Parathyroid adenoma (tissue), 2 donors: ENCODE measurements at regions not wholly inside any gene's neighbourhood (a gene's known extent, or its start where the extent isn't known, plus 50 kb on each side); places are given as distances from the start of the nearest gene placed in this dataset.

Experiments
- H2AFZ ChIP-seq: fragments of 300-600 bp; sonication (generic); one replicate; pipeline ENCODE4 v1.7.0; 2017; ENCODE audit warnings: antibody characterized with exemption, mild to moderate bottlenecking
- H3K27ac ChIP-seq: fragments of 300-600 bp; sonication (generic); one replicate; pipeline ENCODE4 v1.7.0; 2017
- H3K27me3 ChIP-seq: fragments of 300-600 bp; sonication (generic); one replicate; pipeline ENCODE4 v1.7.0; 2017; ENCODE audit warnings: low read length; ENCODE audit not compliant: control insufficient read depth, insufficient read depth
- H3K36me3 ChIP-seq: fragments of 300-600 bp; sonication (generic); one replicate; pipeline ENCODE4 v1.7.0; 2017; ENCODE audit warnings: low read length; ENCODE audit not compliant: control insufficient read depth, insufficient read depth
- H3K4me1 ChIP-seq: fragments of 300-600 bp; sonication (generic); one replicate; pipeline ENCODE4 v1.7.0; 2017; ENCODE audit warnings: control low read depth
- H3K4me2 ChIP-seq: fragments of 300-600 bp; sonication (generic); one replicate; pipeline ENCODE4 v1.7.0; 2017; ENCODE audit warnings: low read length
- H3K4me3 ChIP-seq: fragments of 300-600 bp; sonication (generic); one replicate; pipeline ENCODE4 v1.7.0; 2017; ENCODE audit warnings: low read depth, low read length
- H3K79me2 ChIP-seq: fragments of 300-600 bp; sonication (generic); one replicate; pipeline ENCODE4 v1.7.0; 2017; ENCODE audit warnings: control low read depth
- H3K9ac ChIP-seq: fragments of 300-600 bp; sonication (generic); one replicate; pipeline ENCODE4 v1.7.0; 2017; ENCODE audit warnings: mild to moderate bottlenecking
- H3K9me3 ChIP-seq: fragments of 300-600 bp; sonication (generic); one replicate; pipeline ENCODE4 v1.7.0; 2017; ENCODE audit warnings: low read length; ENCODE audit not compliant: control insufficient read depth
- TF ChIP-seq, protein P1 (sequence below): fragments of 300-600 bp; sonication (generic); IDR thresholded peaks from one replicate; pipeline ENCODE4 v1.7.0; 2017; ENCODE audit warnings: antibody characterized with exemption, mild to moderate bottlenecking
- donor health status: primary hyperparathyroidism.

DNA sequence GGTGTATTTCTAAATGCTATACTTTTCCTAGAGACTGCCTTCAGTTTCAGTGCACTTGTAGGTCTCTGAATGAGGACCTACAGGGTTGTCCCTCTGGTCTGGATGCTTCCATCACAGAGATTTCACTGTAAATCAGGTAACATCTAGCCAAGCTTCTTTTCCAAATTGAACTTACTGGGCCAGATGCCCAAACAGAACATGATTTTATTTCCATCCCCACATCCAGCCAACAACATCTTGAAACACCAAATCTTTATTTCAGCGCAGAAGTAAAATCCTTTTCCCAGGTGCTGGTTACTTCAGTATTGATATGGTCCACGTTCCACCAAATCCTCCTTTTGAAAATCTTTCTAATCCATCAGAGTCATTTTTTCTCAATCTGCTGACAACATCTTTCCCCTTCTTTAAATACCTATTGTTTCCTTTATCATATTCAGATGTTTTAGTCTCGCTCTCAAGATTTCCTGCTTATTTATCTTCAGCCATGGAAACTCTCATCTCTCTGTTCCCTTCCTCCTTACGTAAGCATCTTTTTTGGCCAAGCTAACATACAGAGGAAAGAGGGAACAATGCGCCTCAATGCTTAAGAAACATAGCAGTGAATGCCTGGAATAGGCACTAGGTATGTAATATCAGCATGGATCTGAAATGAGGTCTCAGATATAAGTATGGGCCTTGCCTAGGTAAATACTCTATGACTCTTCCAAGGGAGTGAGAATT is 201.2 kb upstream of the MTNR1B start:
- no peak overlapping the region for H3K9ac ChIP-seq
- no peak overlapping the region for H3K27ac ChIP-seq
- H3K9me3 ChIP-seq = no peaks in the 10 kb centered on the region
- TF ChIP-seq, protein P1, sequence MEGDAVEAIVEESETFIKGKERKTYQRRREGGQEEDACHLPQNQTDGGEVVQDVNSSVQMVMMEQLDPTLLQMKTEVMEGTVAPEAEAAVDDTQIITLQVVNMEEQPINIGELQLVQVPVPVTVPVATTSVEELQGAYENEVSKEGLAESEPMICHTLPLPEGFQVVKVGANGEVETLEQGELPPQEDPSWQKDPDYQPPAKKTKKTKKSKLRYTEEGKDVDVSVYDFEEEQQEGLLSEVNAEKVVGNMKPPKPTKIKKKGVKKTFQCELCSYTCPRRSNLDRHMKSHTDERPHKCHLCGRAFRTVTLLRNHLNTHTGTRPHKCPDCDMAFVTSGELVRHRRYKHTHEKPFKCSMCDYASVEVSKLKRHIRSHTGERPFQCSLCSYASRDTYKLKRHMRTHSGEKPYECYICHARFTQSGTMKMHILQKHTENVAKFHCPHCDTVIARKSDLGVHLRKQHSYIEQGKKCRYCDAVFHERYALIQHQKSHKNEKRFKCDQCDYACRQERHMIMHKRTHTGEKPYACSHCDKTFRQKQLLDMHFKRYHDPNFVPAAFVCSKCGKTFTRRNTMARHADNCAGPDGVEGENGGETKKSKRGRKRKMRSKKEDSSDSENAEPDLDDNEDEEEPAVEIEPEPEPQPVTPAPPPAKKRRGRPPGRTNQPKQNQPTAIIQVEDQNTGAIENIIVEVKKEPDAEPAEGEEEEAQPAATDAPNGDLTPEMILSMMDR = no peak
- H2AFZ ChIP-seq = no peak overlapping the region
- H3K79me2 ChIP-seq = no peaks in the 10 kb centered on the region
- no peaks in the 10 kb centered on the region for H3K4me1 ChIP-seq
- H3K27me3 ChIP-seq = no peaks in the 10 kb centered on the region
- H3K4me2 ChIP-seq = no peak overlapping the region
- no peaks in the 10 kb centered on the region for H3K36me3 ChIP-seq
- H3K4me3 ChIP-seq = no peak overlapping the region

DNA sequence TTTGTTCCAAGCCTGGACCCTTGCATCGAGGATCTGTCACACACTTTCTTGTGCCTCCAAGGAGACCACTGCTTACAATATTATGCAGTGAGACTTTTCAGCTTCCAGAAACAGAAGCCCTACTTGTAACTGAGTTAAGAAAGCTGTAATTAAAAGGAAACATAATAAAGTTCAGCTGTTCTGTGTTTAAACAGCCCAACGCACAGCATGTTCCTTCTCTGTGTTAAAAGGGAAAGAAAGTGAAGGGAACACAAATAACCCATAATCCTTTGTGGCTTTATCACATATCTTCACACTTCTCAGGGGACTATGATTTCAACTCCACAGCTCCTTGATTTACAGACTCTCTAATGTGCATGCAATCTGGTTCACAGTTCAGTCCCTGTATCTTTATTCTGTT is 200.3 kb upstream of the MTNR1B start:
- Histone ChIP-seq H3K9ac (no peak overlapping the region), H3K4me3 (no peak overlapping the region), H3K36me3 (no peaks in the 10 kb centered on the region), H3K79me2 (no peaks in the 10 kb centered on the region), H3K4me2 (no peak overlapping the region), H2AFZ (no peak overlapping the region), H3K4me1 (no peaks in the 10 kb centered on the region), H3K9me3 (no peaks in the 10 kb centered on the region), H3K27me3 (no peaks in the 10 kb centered on the region), H3K27ac (no peak overlapping the region)
- TF ChIP-seq, protein P1 = no peak

DNA sequence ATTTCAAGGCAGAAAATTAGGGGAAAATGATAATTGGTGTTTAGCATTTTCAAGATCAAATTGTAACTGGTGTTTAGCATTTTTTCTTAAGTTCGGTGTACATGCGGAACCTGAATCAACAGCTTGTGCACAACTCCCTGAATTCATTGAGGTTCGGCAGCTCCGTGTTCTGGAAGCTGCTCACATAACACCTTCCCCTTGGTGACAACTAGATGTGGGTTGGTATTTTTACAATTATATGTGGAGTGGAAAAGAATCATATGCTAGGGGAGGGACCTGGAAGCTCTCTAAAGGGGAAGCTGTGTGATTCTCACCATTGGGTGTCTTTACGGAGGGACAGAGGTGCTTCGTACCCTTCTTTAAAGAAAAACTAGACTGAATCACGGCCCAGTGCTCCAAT is 199.0 kb upstream of the MTNR1B start:
- Histone ChIP-seq H3K4me2 (no peak overlapping the region), H3K27me3 (no peaks in the 10 kb centered on the region), H3K9me3 (no peaks in the 10 kb centered on the region), H3K36me3 (no peaks in the 10 kb centered on the region), H3K4me1 (no peaks in the 10 kb centered on the region), H3K4me3 (no peak overlapping the region), H2AFZ (no peak overlapping the region), H3K27ac (no peak overlapping the region), H3K79me2 (no peaks in the 10 kb centered on the region), H3K9ac (no peak overlapping the region)
- TF ChIP-seq, protein P1 = no peak

DNA sequence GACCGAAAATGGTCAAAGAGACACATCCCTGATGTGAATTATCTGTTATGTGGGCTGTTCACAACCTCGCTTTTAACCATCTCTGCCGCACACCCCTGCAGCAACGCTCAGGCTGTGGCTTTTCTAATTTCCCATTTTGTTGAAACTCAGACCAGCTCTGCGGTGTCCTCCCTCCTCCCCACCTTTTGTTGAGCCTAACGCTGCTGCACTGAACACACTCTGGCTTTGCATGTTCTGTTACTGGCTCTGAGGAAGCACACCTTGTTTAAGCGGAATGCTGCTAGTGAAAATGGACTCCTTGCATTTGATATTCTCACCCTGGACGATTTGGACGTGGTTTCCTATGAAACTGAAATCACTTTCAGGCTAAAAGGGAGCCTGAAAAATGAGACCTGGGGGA is 198.5 kb upstream of the MTNR1B start:
- no peaks in the 10 kb centered on the region for H3K79me2 ChIP-seq
- no peak overlapping the region for H3K4me2 ChIP-seq
- H2AFZ ChIP-seq = no peak overlapping the region
- TF ChIP-seq, protein P1 = no peak
- H3K36me3 ChIP-seq = no peaks in the 10 kb centered on the region
- no peaks in the 10 kb centered on the region for H3K9me3 ChIP-seq
- no peaks in the 10 kb centered on the region for H3K27me3 ChIP-seq
- H3K9ac ChIP-seq = no peak overlapping the region
- no peaks in the 10 kb centered on the region for H3K4me1 ChIP-seq
- no peak overlapping the region for H3K27ac ChIP-seq
- H3K4me3 ChIP-seq = no peak overlapping the region

DNA sequence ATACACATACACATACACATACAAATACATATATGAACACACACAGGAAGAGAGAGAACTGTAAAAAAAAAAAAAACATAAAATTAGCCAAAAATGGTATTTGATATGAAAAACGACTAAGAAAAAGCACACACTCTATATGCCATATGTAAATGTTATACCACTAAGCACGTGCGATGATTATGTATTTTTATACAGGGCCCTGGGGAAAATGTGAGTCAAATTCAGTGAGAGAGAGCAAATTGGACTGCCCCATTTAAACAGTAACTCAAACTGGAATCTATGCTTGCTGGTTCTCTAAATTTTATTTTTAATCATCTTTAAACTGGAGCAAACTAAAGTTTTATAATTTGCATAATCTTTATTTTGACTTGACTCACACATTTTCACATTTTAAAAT is 197.8 kb upstream of the MTNR1B start:
- Histone ChIP-seq H3K27me3 (no peaks in the 10 kb centered on the region), H3K4me2 (no peak overlapping the region), H3K36me3 (no peaks in the 10 kb centered on the region), H3K79me2 (no peaks in the 10 kb centered on the region), H3K27ac (no peak overlapping the region), H2AFZ (no peak overlapping the region), H3K9ac (no peak overlapping the region), H3K4me3 (no peak overlapping the region), H3K4me1 (no peaks in the 10 kb centered on the region), H3K9me3 (no peaks in the 10 kb centered on the region)
- TF ChIP-seq, protein P1 = no peak
